Effector memory CD4-positive, alpha-beta T cell (primary cell): ENCODE measurements at regions not wholly inside any gene's neighbourhood (a gene's known extent, or its start where the extent isn't known, plus 50 kb on each side); places are given as distances from the start of the nearest gene placed in this dataset.

ENCODE experiments used
- DNase-seq, 3 donors: peaks; one replicate each; pipeline ENCODE4 v3.0.0-alpha.2; 2020
- H3K27ac ChIP-seq: 2 replicates; pipeline ENCODE4 v1.7.0; 2013; ENCODE audit warnings: mild to moderate bottlenecking, low read length, moderate library complexity; ENCODE audit not compliant: insufficient read depth, poor library complexity, severe bottlenecking
- H3K27me3 ChIP-seq: replicated peaks from 2 replicates; pipeline ENCODE4 v1.7.0; 2013; ENCODE audit warnings: mild to moderate bottlenecking, low read length; ENCODE audit not compliant: insufficient read depth, control insufficient read depth, poor library complexity, severe bottlenecking
- H3K36me3 ChIP-seq: 2 replicates; pipeline ENCODE4 v1.7.0; 2013; ENCODE audit warnings: mild to moderate bottlenecking, low read length, moderate library complexity; ENCODE audit not compliant: control insufficient read depth, insufficient read depth
- H3K4me1 ChIP-seq: 2 replicates; pipeline ENCODE4 v1.7.0; 2013; ENCODE audit warnings: low read length, mild to moderate bottlenecking; ENCODE audit not compliant: control insufficient read depth, insufficient read depth, poor library complexity, severe bottlenecking
- H3K4me3 ChIP-seq: 2 replicates; pipeline ENCODE4 v1.7.0; 2013; ENCODE audit warnings: low read length, low read depth, mild to moderate bottlenecking; ENCODE audit not compliant: insufficient read depth, poor library complexity, severe bottlenecking
- H3K9me3 ChIP-seq: 2 replicates; pipeline ENCODE4 v1.7.0; 2013; ENCODE audit warnings: mild to moderate bottlenecking, low read length, moderate library complexity; ENCODE audit not compliant: control insufficient read depth

- H3K36me3 ChIP-seq = no peaks in the 10 kb centered on the region
- H3K4me3 ChIP-seq = no peak overlapping the region
- DNase-seq = no peak
- no peaks in the 10 kb centered on the region for H3K27me3 ChIP-seq
- H3K4me1 ChIP-seq = no peaks in the 10 kb centered on the region
- no peaks in the 10 kb centered on the region for H3K9me3 ChIP-seq
- H3K27ac ChIP-seq = no peak overlapping the region
Measured at GRCh38 chr2:182577816-182578215, 138.2 kb upstream of the DNAJC10 start.

GRCh38 chr2:182581196-182581935 is 134.7 kb upstream of the DNAJC10 start:
- Histone ChIP-seq H3K27ac (no peak overlapping the region), H3K36me3 (no peaks in the 10 kb centered on the region), H3K4me1 (no peaks in the 10 kb centered on the region), H3K4me3 (no peak overlapping the region), H3K9me3 (no peaks in the 10 kb centered on the region), H3K27me3 (no peaks in the 10 kb centered on the region)
- DNase-seq = no peak

- no peaks in the 10 kb centered on the region for H3K27me3 ChIP-seq
- no peak overlapping the region for H3K4me3 ChIP-seq
- no peak for DNase-seq
- H3K36me3 ChIP-seq = no peaks in the 10 kb centered on the region
- no peak overlapping the region for H3K27ac ChIP-seq
- H3K9me3 ChIP-seq = no peaks in the 10 kb centered on the region
- no peaks in the 10 kb centered on the region for H3K4me1 ChIP-seq
Measured at GRCh38 chr2:182584462-182584861, 131.6 kb upstream of the DNAJC10 start.

DNA sequence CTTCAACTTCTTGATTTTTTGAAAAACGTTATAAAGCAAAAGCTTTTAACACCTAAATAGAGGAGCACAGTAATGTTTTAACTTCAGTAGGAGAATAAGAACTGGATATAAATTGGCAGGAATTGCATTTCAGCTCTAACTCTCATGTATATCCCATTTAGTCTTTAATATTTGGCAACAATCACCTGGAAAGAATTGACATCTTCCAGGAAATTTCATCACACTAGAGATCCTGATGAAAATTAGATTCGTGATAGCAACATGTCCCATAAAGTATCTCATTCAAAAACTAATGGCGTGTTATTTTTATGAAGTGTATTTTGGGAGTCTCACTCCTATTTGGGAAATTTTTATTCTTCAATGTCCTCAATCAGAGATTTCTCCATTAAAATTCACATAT is 131.1 kb upstream of the DNAJC10 start:
- DNase-seq = no peak
- no peak overlapping the region for H3K27ac ChIP-seq
- H3K4me1 ChIP-seq = no peaks in the 10 kb centered on the region
- no peaks in the 10 kb centered on the region for H3K27me3 ChIP-seq
- H3K36me3 ChIP-seq = no peaks in the 10 kb centered on the region
- no peak overlapping the region for H3K4me3 ChIP-seq
- H3K9me3 ChIP-seq = no peaks in the 10 kb centered on the region

- H3K27ac ChIP-seq = no peak overlapping the region
- H3K4me1 ChIP-seq = no peaks in the 10 kb centered on the region
- no peaks in the 10 kb centered on the region for H3K9me3 ChIP-seq
- no peaks in the 10 kb centered on the region for H3K36me3 ChIP-seq
- H3K27me3 ChIP-seq = no peaks in the 10 kb centered on the region
- H3K4me3 ChIP-seq = no peak overlapping the region
- no peak for DNase-seq
Measured at GRCh38 chr2:182585430-182585829, 130.6 kb upstream of the DNAJC10 start.

DNA sequence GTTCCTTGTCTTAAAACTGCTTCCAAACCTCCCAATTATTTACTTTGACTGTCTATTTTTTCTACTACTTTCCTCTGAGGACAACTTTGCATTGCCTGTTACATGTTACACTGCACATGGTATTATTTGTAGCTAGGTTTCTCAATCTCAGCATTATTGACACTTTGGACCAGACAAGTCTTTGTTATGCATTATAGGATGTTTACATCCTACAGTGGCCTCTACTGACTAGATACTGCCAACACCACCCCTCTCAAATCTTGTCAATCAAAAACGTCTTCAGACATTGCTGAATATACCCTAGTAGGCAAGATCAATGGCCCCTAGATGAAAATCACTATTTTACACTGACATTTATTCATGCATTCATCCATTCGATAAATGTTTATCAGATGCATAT is 129.6 kb upstream of the DNAJC10 start:
- H3K36me3 ChIP-seq = no peaks in the 10 kb centered on the region
- H3K27ac ChIP-seq = no peak overlapping the region
- H3K4me3 ChIP-seq = no peak overlapping the region
- H3K27me3 ChIP-seq = no peaks in the 10 kb centered on the region
- H3K4me1 ChIP-seq = no peaks in the 10 kb centered on the region
- no peaks in the 10 kb centered on the region for H3K9me3 ChIP-seq
- DNase-seq = no peak

GRCh38 chr2:182587831-182588230 is 128.2 kb upstream of the DNAJC10 start:
- DNase-seq = no peak
- no peaks in the 10 kb centered on the region for H3K4me1 ChIP-seq
- no peaks in the 10 kb centered on the region for H3K9me3 ChIP-seq
- no peak overlapping the region for H3K27ac ChIP-seq
- H3K4me3 ChIP-seq = no peak overlapping the region
- H3K27me3 ChIP-seq = no peaks in the 10 kb centered on the region
- H3K36me3 ChIP-seq = no peaks in the 10 kb centered on the region

DNA sequence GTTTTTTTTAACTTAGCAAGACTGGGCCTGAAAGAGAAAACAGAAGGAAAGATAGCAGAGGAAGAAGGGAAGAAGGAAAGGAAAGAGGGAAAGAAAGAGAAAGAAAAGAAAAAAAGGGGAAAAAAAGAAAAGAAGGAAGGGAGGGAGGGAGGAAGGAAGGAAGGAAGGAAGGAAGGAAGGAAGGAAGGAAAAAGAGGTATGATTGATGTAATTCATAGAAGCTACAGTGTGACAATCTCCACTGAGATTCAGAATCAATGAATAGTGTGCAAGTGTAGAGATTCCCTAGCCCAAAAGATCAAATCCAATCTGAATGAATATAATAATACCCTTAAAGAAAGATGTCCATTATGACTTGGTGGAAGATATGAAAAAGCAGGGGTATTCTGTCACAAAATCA is 126.9 kb upstream of the DNAJC10 start:
- H3K4me1 ChIP-seq = no peaks in the 10 kb centered on the region
- no peak for DNase-seq
- H3K4me3 ChIP-seq = no peak overlapping the region
- H3K36me3 ChIP-seq = no peaks in the 10 kb centered on the region
- no peak overlapping the region for H3K27ac ChIP-seq
- H3K9me3 ChIP-seq = no peaks in the 10 kb centered on the region
- no peaks in the 10 kb centered on the region for H3K27me3 ChIP-seq

- no peak overlapping the region for H3K4me3 ChIP-seq
- no peaks in the 10 kb centered on the region for H3K27me3 ChIP-seq
- DNase-seq = no peak
- no peaks in the 10 kb centered on the region for H3K9me3 ChIP-seq
- H3K36me3 ChIP-seq = no peaks in the 10 kb centered on the region
- H3K27ac ChIP-seq = no peak overlapping the region
- H3K4me1 ChIP-seq = no peaks in the 10 kb centered on the region
Measured at GRCh38 chr2:182591774-182592173, 124.3 kb upstream of the DNAJC10 start.

GRCh38 chr2:182592691-182593393 is 123.2 kb upstream of the DNAJC10 start:
- Histone ChIP-seq H3K9me3 (no peaks in the 10 kb centered on the region), H3K27ac (no peak overlapping the region), H3K4me1 (no peaks in the 10 kb centered on the region), H3K36me3 (no peaks in the 10 kb centered on the region), H3K4me3 (no peak overlapping the region), H3K27me3 (no peaks in the 10 kb centered on the region)
- DNase-seq = no peak
